ENCODE measurements at regions not wholly inside any gene's neighbourhood (a gene's known extent, or its start where the extent isn't known, plus 50 kb on each side); places are given as distances from the start of the nearest gene placed in this dataset.
A peak's percentile ranks its signal among the peaks of the same experiment; 100 is the strongest.

DNA sequence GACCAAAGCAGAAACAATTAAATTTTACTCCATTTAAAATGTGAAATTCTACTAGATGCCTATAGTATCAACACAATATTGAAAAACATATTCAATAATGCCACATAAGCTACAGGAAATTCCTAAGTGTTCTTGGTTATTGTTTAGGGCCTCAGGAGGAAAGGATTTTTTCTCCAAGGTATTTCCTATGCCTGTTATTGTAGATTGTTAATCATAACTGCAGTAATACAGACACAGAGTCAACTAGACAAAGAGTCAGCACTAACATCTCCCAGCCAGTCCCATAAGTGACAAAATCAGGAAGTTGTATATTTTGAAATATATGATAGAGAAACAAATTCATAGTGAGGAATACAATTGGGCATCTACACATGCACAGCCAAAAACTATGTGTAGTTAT, 782.7 kb upstream of the KIF2B start:
- no peaks in the 10 kb centered on the region for H3K4me1 ChIP-seq (ENCODE audit: control insufficient read depth, extremely low read depth, insufficient read depth, low read length)
- H3K4me2 ChIP-seq (ENCODE audit: extremely low read depth, insufficient read depth, low read length): no peak overlapping the region
- TF ChIP-seq, protein P1, sequence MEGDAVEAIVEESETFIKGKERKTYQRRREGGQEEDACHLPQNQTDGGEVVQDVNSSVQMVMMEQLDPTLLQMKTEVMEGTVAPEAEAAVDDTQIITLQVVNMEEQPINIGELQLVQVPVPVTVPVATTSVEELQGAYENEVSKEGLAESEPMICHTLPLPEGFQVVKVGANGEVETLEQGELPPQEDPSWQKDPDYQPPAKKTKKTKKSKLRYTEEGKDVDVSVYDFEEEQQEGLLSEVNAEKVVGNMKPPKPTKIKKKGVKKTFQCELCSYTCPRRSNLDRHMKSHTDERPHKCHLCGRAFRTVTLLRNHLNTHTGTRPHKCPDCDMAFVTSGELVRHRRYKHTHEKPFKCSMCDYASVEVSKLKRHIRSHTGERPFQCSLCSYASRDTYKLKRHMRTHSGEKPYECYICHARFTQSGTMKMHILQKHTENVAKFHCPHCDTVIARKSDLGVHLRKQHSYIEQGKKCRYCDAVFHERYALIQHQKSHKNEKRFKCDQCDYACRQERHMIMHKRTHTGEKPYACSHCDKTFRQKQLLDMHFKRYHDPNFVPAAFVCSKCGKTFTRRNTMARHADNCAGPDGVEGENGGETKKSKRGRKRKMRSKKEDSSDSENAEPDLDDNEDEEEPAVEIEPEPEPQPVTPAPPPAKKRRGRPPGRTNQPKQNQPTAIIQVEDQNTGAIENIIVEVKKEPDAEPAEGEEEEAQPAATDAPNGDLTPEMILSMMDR (conservative IDR thresholded peaks at IDR 0.05 in 1 of 2, IDR thresholded peaks at IDR 0.05 in 1 of 2; ENCODE audit: low read depth in 1 of 2, low read length in 2 of 2): no peak
- no peak for TF ChIP-seq EZH2 (IDR thresholded peaks at IDR 0.05; ENCODE audit: low read length, missing control alignments)
- no peak overlapping the region for H3K27ac ChIP-seq (ENCODE audit: insufficient read depth, low read length)
- no peak for DNase-seq (ENCODE audit: low read depth in 2 of 2)
- H3K4me3 ChIP-seq (replicated peaks in 1 of 4; ENCODE audit: control extremely low read depth in 1 of 4, insufficient read depth in 1 of 4, low read depth in 3 of 4, low read length in 4 of 4): no peak overlapping the region
- H2AFZ ChIP-seq (ENCODE audit: low read length): no peak overlapping the region
- H4K20me1 ChIP-seq (ENCODE audit: control insufficient read depth, extremely low read depth, insufficient read depth, low read length): no peaks in the 10 kb centered on the region
- H3K9ac ChIP-seq (ENCODE audit: insufficient read depth, low read length): no peak overlapping the region
- H3K79me2 ChIP-seq (ENCODE audit: control insufficient read depth, insufficient read depth, low read length): no peaks in the 10 kb centered on the region
- H3K27me3 ChIP-seq (ENCODE audit: control insufficient read depth, insufficient read depth, low read length): no peaks in the 10 kb centered on the region
- no peaks in the 10 kb centered on the region for H3K36me3 ChIP-seq (ENCODE audit: control insufficient read depth, insufficient read depth, low read length)
- H3K9me3 ChIP-seq (ENCODE audit: control insufficient read depth, insufficient read depth, low read depth, low read length): no peaks in the 10 kb centered on the region

DNA sequence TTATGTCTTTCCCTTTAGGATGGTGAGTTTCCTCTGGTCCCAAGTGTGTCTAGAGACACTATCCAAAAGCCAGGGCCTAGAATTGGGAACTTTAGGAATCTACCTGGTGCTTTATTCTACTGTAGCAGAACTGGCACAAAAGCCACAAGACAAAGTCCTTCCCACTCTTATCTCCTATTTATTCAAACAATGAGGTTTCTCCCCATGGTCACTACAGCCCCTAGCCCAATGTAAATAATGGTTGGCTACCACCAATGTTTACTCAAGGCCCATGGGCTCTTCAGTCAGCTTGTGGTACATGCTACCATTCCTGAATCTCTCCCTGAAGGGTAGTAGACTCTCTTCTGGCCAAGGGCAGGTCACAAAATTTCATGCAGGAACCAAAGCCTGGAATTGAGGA, 789.4 kb upstream of the KIF2B start:
- no peaks in the 10 kb centered on the region for H3K27me3 ChIP-seq (ENCODE audit: control insufficient read depth, insufficient read depth, low read length)
- no peak for DNase-seq (ENCODE audit: low read depth in 2 of 2)
- no peak overlapping the region for H3K9ac ChIP-seq (ENCODE audit: insufficient read depth, low read length)
- H2AFZ ChIP-seq (ENCODE audit: low read length): no peak overlapping the region
- H3K4me2 ChIP-seq (ENCODE audit: extremely low read depth, insufficient read depth, low read length): no peak overlapping the region
- H3K79me2 ChIP-seq (ENCODE audit: control insufficient read depth, insufficient read depth, low read length): no peaks in the 10 kb centered on the region
- no peaks in the 10 kb centered on the region for H3K9me3 ChIP-seq (ENCODE audit: control insufficient read depth, insufficient read depth, low read depth, low read length)
- H3K27ac ChIP-seq (ENCODE audit: insufficient read depth, low read length): no peak overlapping the region
- H3K4me1 ChIP-seq (ENCODE audit: control insufficient read depth, extremely low read depth, insufficient read depth, low read length): no peaks in the 10 kb centered on the region
- H3K36me3 ChIP-seq (ENCODE audit: control insufficient read depth, insufficient read depth, low read length): no peaks in the 10 kb centered on the region
- H3K4me3 ChIP-seq (replicated peaks in 1 of 4; ENCODE audit: control extremely low read depth in 1 of 4, insufficient read depth in 1 of 4, low read depth in 3 of 4, low read length in 4 of 4): no peak overlapping the region
- no peaks in the 10 kb centered on the region for H4K20me1 ChIP-seq (ENCODE audit: control insufficient read depth, extremely low read depth, insufficient read depth, low read length)
- TF ChIP-seq EZH2 (IDR thresholded peaks at IDR 0.05; ENCODE audit: low read length, missing control alignments): no peak
- TF ChIP-seq, protein P1 (conservative IDR thresholded peaks at IDR 0.05 in 1 of 2, IDR thresholded peaks at IDR 0.05 in 1 of 2; ENCODE audit: low read depth in 1 of 2, low read length in 2 of 2): no peak

DNA sequence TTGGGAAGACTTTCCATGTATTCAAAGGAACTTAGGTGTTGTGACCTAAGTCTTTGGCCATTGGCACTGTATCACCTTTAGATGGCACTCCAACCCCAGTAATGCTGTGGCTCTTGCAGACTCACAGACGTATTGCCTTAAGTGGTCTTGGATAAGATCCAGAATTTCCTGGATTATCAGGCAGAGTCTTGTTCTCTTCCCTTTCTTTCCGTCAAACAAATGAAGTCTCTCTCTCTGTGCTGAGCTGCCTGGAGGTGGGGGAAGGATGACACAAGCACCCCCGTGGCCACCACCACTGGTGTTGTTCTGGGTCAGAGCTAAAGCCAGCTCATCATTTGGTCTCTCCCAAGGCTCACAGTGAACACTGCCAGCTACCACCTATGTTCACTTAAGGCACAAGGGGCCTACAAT, 789.9 kb upstream of the KIF2B start:
- Histone ChIP-seq H3K9ac (ENCODE audit: insufficient read depth, low read length) (no peak overlapping the region), H3K79me2 (ENCODE audit: control insufficient read depth, insufficient read depth, low read length) (no peaks in the 10 kb centered on the region), H3K9me3 (ENCODE audit: control insufficient read depth, insufficient read depth, low read depth, low read length) (no peaks in the 10 kb centered on the region), H3K4me2 (ENCODE audit: extremely low read depth, insufficient read depth, low read length) (no peak overlapping the region), H3K4me3 (replicated peaks in 1 of 4; ENCODE audit: control extremely low read depth in 1 of 4, insufficient read depth in 1 of 4, low read depth in 3 of 4, low read length in 4 of 4) (no peak overlapping the region), H3K27me3 (ENCODE audit: control insufficient read depth, insufficient read depth, low read length) (no peaks in the 10 kb centered on the region), H2AFZ (ENCODE audit: low read length) (no peak overlapping the region), H3K27ac (ENCODE audit: insufficient read depth, low read length) (no peak overlapping the region), H3K4me1 (ENCODE audit: control insufficient read depth, extremely low read depth, insufficient read depth, low read length) (no peaks in the 10 kb centered on the region), H4K20me1 (ENCODE audit: control insufficient read depth, extremely low read depth, insufficient read depth, low read length) (no peaks in the 10 kb centered on the region), H3K36me3 (ENCODE audit: control insufficient read depth, insufficient read depth, low read length) (no peaks in the 10 kb centered on the region)
- TF ChIP-seq, protein P1 (conservative IDR thresholded peaks at IDR 0.05 in 1 of 2, IDR thresholded peaks at IDR 0.05 in 1 of 2; ENCODE audit: low read depth in 1 of 2, low read length in 2 of 2): peak in 1 of 2 donors; percentile 13
- no peak for TF ChIP-seq EZH2 (IDR thresholded peaks at IDR 0.05; ENCODE audit: low read length, missing control alignments)
- peak; percentile 12 to 50 for DNase-seq (ENCODE audit: low read depth in 2 of 2)
